GM20000 (cell line): ENCODE measurements at regions not wholly inside any gene's neighbourhood (a gene's known extent, or its start where the extent isn't known, plus 50 kb on each side); places are given as distances from the start of the nearest gene placed in this dataset.

Experiments used
- DNase-seq: peaks from one replicate; pipeline ENCODE4 v3.0.0; 2012; ENCODE audit warnings: low spot score
- TF ChIP-seq, protein P1 (sequence below): IDR thresholded peaks from 2 replicates; pipeline ENCODE4 v1.5.1; 2012; ENCODE audit warnings: mild to moderate bottlenecking, control low read depth; ENCODE audit errors: extremely low read depth, missing control alignments

DNA sequence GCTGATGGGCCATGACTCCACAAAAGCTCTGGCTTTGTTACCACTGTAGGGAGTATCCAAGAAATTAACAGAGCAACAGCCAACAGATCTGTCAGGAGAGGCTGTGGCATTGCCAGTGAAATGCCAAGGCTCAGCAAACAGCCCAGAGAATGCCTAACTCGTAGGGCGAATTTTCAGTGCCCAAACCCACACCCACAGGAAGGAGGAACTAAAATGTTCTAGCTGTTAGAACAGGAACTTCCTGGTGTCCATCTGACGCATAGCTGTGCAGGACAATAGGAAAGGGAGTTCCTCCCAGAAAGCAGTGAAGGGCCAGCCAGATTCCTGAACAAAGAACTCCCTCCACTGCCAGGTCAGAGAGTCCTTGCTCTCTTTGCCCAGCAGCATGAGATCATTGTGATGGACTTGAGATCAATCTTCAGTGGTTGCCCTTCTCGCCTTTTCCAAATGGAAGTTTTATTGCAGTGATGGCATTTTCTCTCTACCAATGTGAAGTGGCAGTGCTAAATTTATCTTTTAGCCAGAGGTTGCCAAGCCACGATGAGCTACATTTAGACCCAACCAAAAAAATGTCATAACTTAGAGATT, 224.2 kb upstream of the STARD13 start:
- TF ChIP-seq, protein P1, sequence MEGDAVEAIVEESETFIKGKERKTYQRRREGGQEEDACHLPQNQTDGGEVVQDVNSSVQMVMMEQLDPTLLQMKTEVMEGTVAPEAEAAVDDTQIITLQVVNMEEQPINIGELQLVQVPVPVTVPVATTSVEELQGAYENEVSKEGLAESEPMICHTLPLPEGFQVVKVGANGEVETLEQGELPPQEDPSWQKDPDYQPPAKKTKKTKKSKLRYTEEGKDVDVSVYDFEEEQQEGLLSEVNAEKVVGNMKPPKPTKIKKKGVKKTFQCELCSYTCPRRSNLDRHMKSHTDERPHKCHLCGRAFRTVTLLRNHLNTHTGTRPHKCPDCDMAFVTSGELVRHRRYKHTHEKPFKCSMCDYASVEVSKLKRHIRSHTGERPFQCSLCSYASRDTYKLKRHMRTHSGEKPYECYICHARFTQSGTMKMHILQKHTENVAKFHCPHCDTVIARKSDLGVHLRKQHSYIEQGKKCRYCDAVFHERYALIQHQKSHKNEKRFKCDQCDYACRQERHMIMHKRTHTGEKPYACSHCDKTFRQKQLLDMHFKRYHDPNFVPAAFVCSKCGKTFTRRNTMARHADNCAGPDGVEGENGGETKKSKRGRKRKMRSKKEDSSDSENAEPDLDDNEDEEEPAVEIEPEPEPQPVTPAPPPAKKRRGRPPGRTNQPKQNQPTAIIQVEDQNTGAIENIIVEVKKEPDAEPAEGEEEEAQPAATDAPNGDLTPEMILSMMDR = no peak
- no peak for DNase-seq

DNA sequence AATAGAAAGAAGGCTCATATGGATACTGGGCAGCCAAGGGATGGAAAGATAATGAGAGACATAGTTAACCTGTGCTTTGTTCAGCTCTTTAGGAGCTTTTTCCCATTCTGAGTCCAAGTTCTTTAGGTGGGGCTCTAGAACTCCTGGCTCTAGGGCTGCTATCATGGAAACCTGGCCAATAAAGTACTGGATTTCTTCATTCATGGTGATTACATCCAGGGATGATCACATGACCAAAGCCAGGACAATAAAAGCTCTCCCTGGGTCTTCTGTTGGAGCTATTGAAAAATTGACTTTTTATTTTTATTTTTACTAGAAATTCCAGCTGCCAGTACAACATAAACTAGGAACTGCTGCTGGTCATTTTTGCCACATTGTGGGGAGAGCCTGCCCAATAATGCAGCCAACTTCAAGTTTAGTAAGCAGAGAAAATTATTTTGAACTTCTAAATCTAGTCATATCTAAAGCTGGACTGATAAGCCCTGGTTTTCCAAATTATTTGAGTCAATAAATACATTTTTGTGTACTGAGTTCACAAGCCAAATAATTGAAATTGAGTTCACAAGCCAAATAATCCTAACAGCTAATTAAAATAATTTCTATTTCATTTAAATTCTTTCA, 224.9 kb upstream of the STARD13 start:
- TF ChIP-seq, protein P1 = no peak
- DNase-seq = no peak

DNA sequence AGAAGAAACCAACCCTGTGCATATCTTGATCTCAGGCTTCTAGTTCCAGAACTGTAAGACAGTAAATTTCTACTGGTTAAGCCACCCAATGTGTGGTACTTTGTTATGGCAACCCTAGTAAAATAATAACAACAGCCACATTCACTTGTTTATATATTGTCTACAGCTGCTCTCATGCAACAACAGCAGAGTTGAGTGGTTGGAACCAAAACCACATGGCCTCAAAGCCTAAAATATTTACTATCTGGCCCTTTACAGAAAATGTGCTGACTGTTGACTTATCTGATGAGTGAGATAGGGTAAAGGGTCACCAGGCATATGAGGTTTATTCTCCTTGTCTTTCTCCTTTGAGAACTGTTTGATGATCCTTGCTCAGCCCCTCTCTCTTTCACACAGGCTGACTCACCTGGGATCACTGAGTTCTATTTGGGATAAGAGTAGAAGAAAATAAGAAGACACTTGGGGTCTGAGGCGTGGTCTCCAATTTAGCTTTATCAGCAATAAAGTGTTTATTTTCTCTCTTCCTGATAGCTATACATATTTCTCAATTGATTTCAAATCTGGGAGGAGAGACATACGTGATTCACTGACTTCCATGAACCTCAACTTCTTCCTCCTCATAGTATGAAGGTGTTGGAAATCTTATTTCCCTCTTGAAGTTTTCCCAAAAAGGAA, 227.5 kb upstream of the STARD13 start:
- TF ChIP-seq, protein P1 = no peak
- no peak for DNase-seq

DNA sequence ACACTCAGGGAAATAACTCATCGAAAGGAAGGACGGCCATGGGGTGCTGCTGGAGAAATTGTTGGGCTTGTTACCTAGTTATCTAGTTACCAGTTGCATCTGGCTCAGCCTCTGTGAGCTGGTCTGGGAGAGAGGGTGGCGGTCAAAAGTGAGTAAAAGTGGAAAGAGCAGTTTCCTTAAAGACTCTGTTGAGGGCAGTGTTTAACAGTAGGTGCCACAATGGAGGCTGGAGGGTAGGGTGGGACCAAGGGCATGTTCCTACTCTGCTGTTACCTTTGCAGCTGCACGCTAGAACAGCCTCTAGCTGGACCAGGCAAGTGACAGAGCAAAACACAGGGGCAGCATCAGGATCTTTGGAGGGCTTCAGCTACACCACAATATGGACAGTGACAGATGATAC, 228.8 kb upstream of the STARD13 start:
- DNase-seq = no peak

DNA sequence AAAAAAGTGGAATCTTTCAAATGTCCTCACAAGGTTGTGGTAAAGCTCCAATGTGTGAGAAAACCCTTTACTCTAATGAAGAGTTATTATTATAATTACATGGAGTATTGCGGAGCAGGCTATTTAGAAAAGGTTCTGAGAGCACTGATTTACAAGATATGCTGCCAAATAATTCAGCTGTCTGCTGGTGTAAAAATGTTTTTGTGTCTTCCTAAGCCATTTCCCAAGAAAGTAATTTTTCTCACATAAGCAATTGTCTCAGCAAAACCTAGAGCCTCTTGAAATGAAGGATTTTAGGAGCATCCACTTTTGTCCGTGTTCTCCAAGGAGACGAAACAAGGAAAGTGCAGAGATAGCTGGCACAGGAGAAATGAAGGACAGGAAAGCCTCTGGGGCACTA, 229.6 kb upstream of the STARD13 start:
- TF ChIP-seq, protein P1 = no peak
- DNase-seq = no peak

More for the DNA sequence above, 228.8 kb upstream of the STARD13 start:
- TF ChIP-seq, protein P1 = no peak

DNA sequence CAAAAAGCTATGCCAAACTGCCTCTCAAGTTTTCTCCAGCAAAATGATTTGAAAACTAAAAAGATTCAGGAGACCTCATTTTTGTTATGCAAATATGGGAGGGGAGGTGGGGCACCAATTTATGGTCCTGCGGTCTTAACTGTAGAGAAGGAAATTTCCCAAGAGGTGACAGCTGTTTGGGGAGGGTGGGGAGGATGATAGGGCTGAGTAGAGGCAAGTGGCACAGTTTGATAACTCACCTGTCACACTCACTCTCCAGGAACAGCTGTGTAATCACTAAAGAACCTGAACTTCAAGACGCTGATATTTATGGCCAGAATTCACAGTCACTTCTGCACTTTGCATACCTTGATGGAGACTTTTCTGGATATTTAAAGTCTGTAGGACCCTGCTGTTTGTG, 232.9 kb upstream of the STARD13 start:
- DNase-seq = no peak

More for the DNA sequence above, 232.9 kb upstream of the STARD13 start:
- TF ChIP-seq, protein P1 = no peak
